ENCODE measurements at regions not wholly inside any gene's neighbourhood (a gene's known extent, or its start where the extent isn't known, plus 50 kb on each side); places are given as distances from the start of the nearest gene placed in this dataset.

DNA sequence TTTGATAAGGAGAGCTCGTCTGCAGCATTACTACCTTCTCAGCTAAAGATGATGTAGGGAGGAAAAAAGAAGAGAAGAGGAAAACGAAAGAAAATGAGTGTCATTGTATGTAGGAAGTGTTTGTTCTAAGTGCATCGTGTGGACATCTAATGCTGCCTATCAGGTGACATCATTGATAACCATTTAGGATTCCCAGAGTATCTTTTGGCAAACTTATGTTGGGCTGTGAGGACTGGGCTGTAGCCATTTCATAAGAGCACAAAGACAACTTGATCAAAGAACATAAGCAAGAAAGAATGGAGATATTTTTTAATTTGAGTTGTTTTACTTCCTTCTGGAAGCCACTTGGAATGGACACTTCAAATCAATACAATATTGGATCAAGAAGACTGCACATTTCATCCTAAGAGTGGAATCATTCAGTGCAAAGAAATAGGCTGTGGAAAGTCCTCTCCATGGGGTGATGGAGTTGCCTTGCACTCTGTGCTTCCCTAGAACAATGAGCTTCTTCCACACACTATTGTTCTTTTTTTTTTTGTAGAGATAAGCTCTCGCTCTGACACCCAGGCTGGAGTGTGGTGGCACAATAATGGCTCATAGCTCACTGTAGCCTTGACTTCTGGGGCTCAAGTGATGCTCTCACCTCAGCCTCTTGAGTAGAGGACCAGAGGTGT is 52.4 kb upstream of the UBL3 start:
- TF ChIP-seq, protein P1, sequence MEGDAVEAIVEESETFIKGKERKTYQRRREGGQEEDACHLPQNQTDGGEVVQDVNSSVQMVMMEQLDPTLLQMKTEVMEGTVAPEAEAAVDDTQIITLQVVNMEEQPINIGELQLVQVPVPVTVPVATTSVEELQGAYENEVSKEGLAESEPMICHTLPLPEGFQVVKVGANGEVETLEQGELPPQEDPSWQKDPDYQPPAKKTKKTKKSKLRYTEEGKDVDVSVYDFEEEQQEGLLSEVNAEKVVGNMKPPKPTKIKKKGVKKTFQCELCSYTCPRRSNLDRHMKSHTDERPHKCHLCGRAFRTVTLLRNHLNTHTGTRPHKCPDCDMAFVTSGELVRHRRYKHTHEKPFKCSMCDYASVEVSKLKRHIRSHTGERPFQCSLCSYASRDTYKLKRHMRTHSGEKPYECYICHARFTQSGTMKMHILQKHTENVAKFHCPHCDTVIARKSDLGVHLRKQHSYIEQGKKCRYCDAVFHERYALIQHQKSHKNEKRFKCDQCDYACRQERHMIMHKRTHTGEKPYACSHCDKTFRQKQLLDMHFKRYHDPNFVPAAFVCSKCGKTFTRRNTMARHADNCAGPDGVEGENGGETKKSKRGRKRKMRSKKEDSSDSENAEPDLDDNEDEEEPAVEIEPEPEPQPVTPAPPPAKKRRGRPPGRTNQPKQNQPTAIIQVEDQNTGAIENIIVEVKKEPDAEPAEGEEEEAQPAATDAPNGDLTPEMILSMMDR (IDR thresholded peaks at IDR 0.05): no peak
- TF ChIP-seq POLR2AphosphoS5 (IDR thresholded peaks at IDR 0.05; ENCODE audit: low read depth, low read length): no peak
- TF ChIP-seq, protein P2, sequence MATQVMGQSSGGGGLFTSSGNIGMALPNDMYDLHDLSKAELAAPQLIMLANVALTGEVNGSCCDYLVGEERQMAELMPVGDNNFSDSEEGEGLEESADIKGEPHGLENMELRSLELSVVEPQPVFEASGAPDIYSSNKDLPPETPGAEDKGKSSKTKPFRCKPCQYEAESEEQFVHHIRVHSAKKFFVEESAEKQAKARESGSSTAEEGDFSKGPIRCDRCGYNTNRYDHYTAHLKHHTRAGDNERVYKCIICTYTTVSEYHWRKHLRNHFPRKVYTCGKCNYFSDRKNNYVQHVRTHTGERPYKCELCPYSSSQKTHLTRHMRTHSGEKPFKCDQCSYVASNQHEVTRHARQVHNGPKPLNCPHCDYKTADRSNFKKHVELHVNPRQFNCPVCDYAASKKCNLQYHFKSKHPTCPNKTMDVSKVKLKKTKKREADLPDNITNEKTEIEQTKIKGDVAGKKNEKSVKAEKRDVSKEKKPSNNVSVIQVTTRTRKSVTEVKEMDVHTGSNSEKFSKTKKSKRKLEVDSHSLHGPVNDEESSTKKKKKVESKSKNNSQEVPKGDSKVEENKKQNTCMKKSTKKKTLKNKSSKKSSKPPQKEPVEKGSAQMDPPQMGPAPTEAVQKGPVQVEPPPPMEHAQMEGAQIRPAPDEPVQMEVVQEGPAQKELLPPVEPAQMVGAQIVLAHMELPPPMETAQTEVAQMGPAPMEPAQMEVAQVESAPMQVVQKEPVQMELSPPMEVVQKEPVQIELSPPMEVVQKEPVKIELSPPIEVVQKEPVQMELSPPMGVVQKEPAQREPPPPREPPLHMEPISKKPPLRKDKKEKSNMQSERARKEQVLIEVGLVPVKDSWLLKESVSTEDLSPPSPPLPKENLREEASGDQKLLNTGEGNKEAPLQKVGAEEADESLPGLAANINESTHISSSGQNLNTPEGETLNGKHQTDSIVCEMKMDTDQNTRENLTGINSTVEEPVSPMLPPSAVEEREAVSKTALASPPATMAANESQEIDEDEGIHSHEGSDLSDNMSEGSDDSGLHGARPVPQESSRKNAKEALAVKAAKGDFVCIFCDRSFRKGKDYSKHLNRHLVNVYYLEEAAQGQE (IDR thresholded peaks at IDR 0.05; ENCODE audit: insufficient read depth in 1 of 2, low read depth in 2 of 2, low read length in 1 of 2): no peak
